CD14-positive monocyte (primary cell): ENCODE measurements at regions not wholly inside any gene's neighbourhood (a gene's known extent, or its start where the extent isn't known, plus 50 kb on each side); places are given as distances from the start of the nearest gene placed in this dataset.

Source experiments
- DNase-seq, 3 donors: peaks; one replicate each; pipeline ENCODE4 v3.0.0-alpha.2; 2011 to 2022
- H2AFZ ChIP-seq: 2 replicates; pipeline ENCODE4 v1.6.0; 2012; ENCODE audit warnings: mild to moderate bottlenecking, low read depth, low read length, inconsistent platforms; ENCODE audit not compliant: insufficient read depth, poor library complexity, severe bottlenecking
- H3K27ac ChIP-seq, 2 donors: 1 replicate in 1 of 2; 2 replicates in 1 of 2; pipeline ENCODE4 v1.5.1; 2012 to 2013; ENCODE audit warnings: low read length in 2 of 2, control low read depth in 1 of 2, inconsistent platforms in 1 of 2, low read depth in 1 of 2, mild to moderate bottlenecking in 1 of 2
- H3K27me3 ChIP-seq, 2 donors: one replicate each; pipeline versions ENCODE4 v1.6.0 to v1.6.1; 2011 to 2013; ENCODE audit warnings: low read length in 2 of 2; ENCODE audit not compliant: control insufficient read depth in 2 of 2, insufficient read depth in 2 of 2
- H3K36me3 ChIP-seq, 2 donors: replicated peaks in 1 of 2; 1 replicate in 1 of 2; 2 replicates in 1 of 2; pipeline versions ENCODE4 v1.5.1 to v1.6.1; 2012 to 2013; ENCODE audit warnings: low read length in 2 of 2, control low read depth in 1 of 2, inconsistent platforms in 1 of 2, mild to moderate bottlenecking in 1 of 2; ENCODE audit not compliant: insufficient read depth in 2 of 2, control insufficient read depth in 1 of 2
- H3K4me1 ChIP-seq, 2 donors: 1 replicate in 1 of 2; 2 replicates in 1 of 2; pipeline versions ENCODE4 v1.5.1 to v1.6.1; 2012 to 2013; ENCODE audit warnings: low read length in 2 of 2, control low read depth in 1 of 2, inconsistent platforms in 1 of 2, mild to moderate bottlenecking in 1 of 2, moderate library complexity in 1 of 2; ENCODE audit not compliant: insufficient read depth in 2 of 2, control insufficient read depth in 1 of 2
- H3K4me2 ChIP-seq: replicated peaks from 2 replicates; pipeline ENCODE3; 2012; ENCODE audit warnings: low read length, moderate library complexity, mild to moderate bottlenecking; ENCODE audit not compliant: poor library complexity, severe bottlenecking; ENCODE audit errors: extremely low read depth
- H3K4me3 ChIP-seq, 3 experiments: fragments of 200-600 bp in 1 of 3; sonication (generic) in 1 of 3; replicated peaks in 1 of 3; 1 replicate in 2 of 3; 2 replicates in 1 of 3; pipeline ENCODE4 v1.5.1; 2011 to 2013; ENCODE audit warnings: low read length in 3 of 3, mild to moderate bottlenecking in 3 of 3, control low read depth in 2 of 3, low read depth in 2 of 3, inconsistent platforms in 1 of 3, moderate library complexity in 1 of 3
- H3K79me2 ChIP-seq: 2 replicates; pipeline ENCODE4 v1.6.0; 2012; ENCODE audit warnings: mild to moderate bottlenecking, control low read depth, inconsistent platforms, low read length, moderate library complexity; ENCODE audit not compliant: insufficient read depth
- H3K9ac ChIP-seq: 2 replicates; pipeline ENCODE4 v1.6.0; 2017; ENCODE audit warnings: low read length, mild to moderate bottlenecking; ENCODE audit not compliant: insufficient read depth, poor library complexity, severe bottlenecking
- H3K9me3 ChIP-seq, 2 donors: replicated peaks in 1 of 2; 1 replicate in 1 of 2; 2 replicates in 1 of 2; pipeline versions ENCODE4 v1.5.1 to v1.6.1; 2012 to 2013; ENCODE audit warnings: low read length in 2 of 2, control low read depth in 1 of 2; ENCODE audit not compliant: control insufficient read depth in 1 of 2, insufficient read depth in 1 of 2
- H4K20me1 ChIP-seq: 2 replicates; pipeline ENCODE4 v1.6.0; 2012; ENCODE audit warnings: mild to moderate bottlenecking, low read length, control low read depth, moderate library complexity; ENCODE audit not compliant: insufficient read depth
- H3K27ac Mint-ChIP-seq, 7 donors: one replicate each; pipeline ENCODE4 v1.8.0; 2020; ENCODE audit warnings: mild to moderate bottlenecking in 7 of 7, mixed read lengths in 7 of 7, moderate library complexity in 6 of 7, inconsistent platforms in 2 of 7
- H3K27me3 Mint-ChIP-seq, 3 donors: one replicate each; pipeline ENCODE4 v1.8.0; 2021 to 2022; ENCODE audit warnings: low read depth in 3 of 3, mild to moderate bottlenecking in 3 of 3, mixed read lengths in 3 of 3, moderate library complexity in 3 of 3, inconsistent platforms in 1 of 3
- H3K36me3 Mint-ChIP-seq, 2 donors: one replicate each; pipeline ENCODE4 v1.8.0; 2020; ENCODE audit warnings: mixed read lengths in 2 of 2, inconsistent platforms in 1 of 2, mild to moderate bottlenecking in 1 of 2
- H3K4me1 Mint-ChIP-seq: one replicate; pipeline ENCODE4 v1.8.0; 2020; ENCODE audit warnings: mild to moderate bottlenecking, mixed read lengths
- H3K4me3 Mint-ChIP-seq, 2 donors: one replicate each; pipeline ENCODE4 v1.8.0; 2020; ENCODE audit warnings: mild to moderate bottlenecking in 2 of 2, mixed read lengths in 2 of 2, moderate library complexity in 1 of 2
- H3K9me3 Mint-ChIP-seq, 7 donors: one replicate each; pipeline ENCODE4 v1.8.0; 2020 to 2022; ENCODE audit warnings: mixed read lengths in 7 of 7, mild to moderate bottlenecking in 6 of 7, moderate library complexity in 6 of 7, inconsistent platforms in 2 of 7
- WGBS: methylation state at CpG from one replicate; pipeline ENCODE4 v1.1.5; 2013; ENCODE audit warnings: missing lambda C conversion rate; ENCODE audit not compliant: insufficient coverage; 5-methylcytosine and 5-hydroxymethylcytosine counted together
- intact Hi-C, 2 donors: fragments of 100-400 bp; cut with micrococcal nuclease; formaldehyde crosslinking; loops; one replicate each; pipeline versions ENCODE4 v1.15.0 to v1.15.1; 2023
- TF ChIP-seq, protein P1 (sequence below): fragments of 200-600 bp; IDR thresholded peaks from one replicate; pipeline ENCODE4 v1.8.0; 2022; ENCODE audit warnings: antibody characterized with exemption, mild to moderate bottlenecking

DNA sequence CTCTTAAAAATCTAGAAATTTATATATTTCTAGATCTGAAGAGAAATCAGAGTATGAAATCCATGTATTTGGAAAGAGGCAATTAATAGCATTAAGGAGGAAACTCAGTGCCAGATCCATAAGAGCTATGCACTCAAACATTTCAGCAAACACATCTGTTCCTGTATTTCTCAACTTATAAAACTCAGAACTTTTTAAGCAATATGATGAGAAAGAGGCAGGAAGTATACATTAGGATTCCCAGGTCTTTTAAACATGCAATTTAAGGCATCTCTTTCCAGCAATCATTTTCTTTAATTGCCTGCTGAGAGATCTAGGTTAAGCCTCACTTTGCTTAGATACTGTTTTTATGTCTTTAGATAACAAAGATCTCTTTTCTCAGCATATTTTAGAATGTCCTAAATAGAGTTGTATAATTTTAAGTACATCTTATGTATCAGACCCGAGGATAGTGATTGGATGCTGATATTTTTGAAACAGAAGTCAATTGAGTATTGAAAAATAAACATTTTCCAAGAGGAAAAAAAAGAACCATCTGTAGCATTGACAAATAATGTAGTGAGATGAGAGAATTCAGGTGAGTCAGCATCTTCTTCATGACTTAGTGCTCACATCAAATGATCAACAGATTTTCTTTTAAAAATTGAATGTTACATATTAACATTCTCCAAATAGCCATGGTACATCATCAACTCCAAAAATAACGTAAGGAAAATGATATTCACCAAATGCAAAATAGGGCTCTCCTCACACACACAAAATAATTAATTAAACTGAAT is 461.4 kb upstream of the NOX3 start:
- no CpG with 5 or more reads among the region's 2 CpGs for WGBS

DNA sequence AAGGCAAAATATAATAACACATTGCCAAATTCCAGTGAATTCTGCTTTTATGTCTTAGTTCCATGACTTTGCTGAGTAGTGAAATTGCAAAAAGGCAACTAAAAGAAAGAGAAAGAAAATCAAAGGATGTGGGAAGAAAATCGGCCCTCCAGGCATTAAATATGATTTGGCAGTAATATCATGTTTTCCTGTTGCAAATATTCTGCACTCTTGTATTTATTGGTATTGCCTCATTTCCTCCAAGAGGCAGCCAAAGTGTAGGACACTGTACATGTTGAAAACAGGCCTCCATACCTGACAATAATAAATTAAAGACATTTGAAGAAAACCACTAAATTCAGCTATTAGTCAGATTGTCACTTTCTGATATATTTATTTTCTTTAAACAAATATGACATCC is 460.0 kb upstream of the NOX3 start:
- Histone ChIP-seq H4K20me1 (no peaks in the 10 kb centered on the region), H3K27me3 (no peaks in the 10 kb centered on the region), H3K4me2 (no peak overlapping the region), H3K27ac (no peak overlapping the region), H3K4me3 (no peak overlapping the region), H3K4me1 (no peaks in the 10 kb centered on the region), H2AFZ (no peak overlapping the region), H3K9me3 (peaks cover under 1 to 10% of the 10 kb centered on the region in 2 donors), H3K79me2 (no peaks in the 10 kb centered on the region), H3K9ac (no peak overlapping the region), H3K36me3 (no peaks in the 10 kb centered on the region)
- Mint-ChIP-seq H3K27me3 (no peaks in the 10 kb centered on the region), H3K4me3 (no peak overlapping the region), H3K36me3 (no peaks in the 10 kb centered on the region), H3K4me1 (no peaks in the 10 kb centered on the region), H3K27ac (no peak overlapping the region), H3K9me3 (peaks cover 3 to 15% (median 9%) of the 10 kb centered on the region in 7 donors)
- TF ChIP-seq, protein P1, sequence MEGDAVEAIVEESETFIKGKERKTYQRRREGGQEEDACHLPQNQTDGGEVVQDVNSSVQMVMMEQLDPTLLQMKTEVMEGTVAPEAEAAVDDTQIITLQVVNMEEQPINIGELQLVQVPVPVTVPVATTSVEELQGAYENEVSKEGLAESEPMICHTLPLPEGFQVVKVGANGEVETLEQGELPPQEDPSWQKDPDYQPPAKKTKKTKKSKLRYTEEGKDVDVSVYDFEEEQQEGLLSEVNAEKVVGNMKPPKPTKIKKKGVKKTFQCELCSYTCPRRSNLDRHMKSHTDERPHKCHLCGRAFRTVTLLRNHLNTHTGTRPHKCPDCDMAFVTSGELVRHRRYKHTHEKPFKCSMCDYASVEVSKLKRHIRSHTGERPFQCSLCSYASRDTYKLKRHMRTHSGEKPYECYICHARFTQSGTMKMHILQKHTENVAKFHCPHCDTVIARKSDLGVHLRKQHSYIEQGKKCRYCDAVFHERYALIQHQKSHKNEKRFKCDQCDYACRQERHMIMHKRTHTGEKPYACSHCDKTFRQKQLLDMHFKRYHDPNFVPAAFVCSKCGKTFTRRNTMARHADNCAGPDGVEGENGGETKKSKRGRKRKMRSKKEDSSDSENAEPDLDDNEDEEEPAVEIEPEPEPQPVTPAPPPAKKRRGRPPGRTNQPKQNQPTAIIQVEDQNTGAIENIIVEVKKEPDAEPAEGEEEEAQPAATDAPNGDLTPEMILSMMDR = no peak
- intact Hi-C loops = no loop called here
- no peak for DNase-seq
- no CpG with 5 or more reads among the region's 1 CpG for WGBS

More for the DNA sequence above, 461.4 kb upstream of the NOX3 start:
- no peaks in the 10 kb centered on the region for H3K27me3 Mint-ChIP-seq
- H3K4me3 Mint-ChIP-seq = no peak overlapping the region
- DNase-seq = no peak
- no peaks in the 10 kb centered on the region for H3K4me1 ChIP-seq
- H3K4me3 ChIP-seq = no peak overlapping the region
- H3K27ac Mint-ChIP-seq = no peak overlapping the region
- TF ChIP-seq, protein P1 = no peak
- no peaks in the 10 kb centered on the region for H3K4me1 Mint-ChIP-seq
- no peak overlapping the region for H2AFZ ChIP-seq
- no peaks in the 10 kb centered on the region for H3K27me3 ChIP-seq
- H3K27ac ChIP-seq = no peak overlapping the region
- peaks cover 5 to 11% of the 10 kb centered on the region in 2 donors for H3K9me3 ChIP-seq
- no peak overlapping the region for H3K9ac ChIP-seq
- no peaks in the 10 kb centered on the region for H3K79me2 ChIP-seq
- H3K36me3 ChIP-seq = no peaks in the 10 kb centered on the region
- H3K9me3 Mint-ChIP-seq = peaks cover 6 to 19% (median 13%) of the 10 kb centered on the region in 7 donors
- no peak overlapping the region for H3K4me2 ChIP-seq
- no peaks in the 10 kb centered on the region for H3K36me3 Mint-ChIP-seq
- H4K20me1 ChIP-seq = no peaks in the 10 kb centered on the region
- intact Hi-C loops = no loop called here
